GM12878 (cell line): ENCODE measurements at regions not wholly inside any gene's neighbourhood (a gene's known extent, or its start where the extent isn't known, plus 50 kb on each side); places are given as distances from the start of the nearest gene placed in this dataset.

Source experiments
- ATAC-seq: fragments of 200-7000 bp; cut with Tn5 transposase; 3 replicates; pipeline ENCODE4 v1.9.1; 2020; ENCODE audit warnings: mild to moderate bottlenecking, moderate library complexity
- BruUV-seq: library from RNA; stranded (reverse); fragments of 400-500 nt; replicated peaks from 2 replicates; lab custom pipeline; 2021; lab: Mats Ljungman, UMichigan
- CTCF ChIA-PET: fragments of 300-600 bp; sonication (Branson Sonifier 250); formaldehyde crosslinking; extraction: SDS; loops from one replicate; lab custom pipeline; 2021; ENCODE audit warnings: inconsistent platforms; lab: Yijun Ruan, JAX
- POLR2A ChIA-PET: fragments of 350-600 bp; formaldehyde crosslinking; extraction: SDS; loops from one replicate; lab custom pipeline; 2021; ENCODE audit warnings: inconsistent platforms; lab: Charles Lee
- RAD21 ChIA-PET: fragments of 300-600 bp; sonication (Branson Sonifier 250); formaldehyde crosslinking; loops from one replicate; lab custom pipeline; 2023; ENCODE audit warnings: antibody characterized with exemption; ENCODE audit not compliant: unreplicated experiment; lab: Charles Lee
- SMC1A ChIA-PET: fragments of 300-600 bp; sonication (Branson Sonifier 250); formaldehyde crosslinking; loops from one replicate; lab custom pipeline; 2023; ENCODE audit not compliant: unreplicated experiment, uncharacterized antibody; lab: Charles Lee
- DNase-seq: peaks from one replicate; pipeline ENCODE4 v3.0.0-alpha.2; 2011; ENCODE audit warnings: low read depth, low spot score
- FAIRE-seq: peaks from 3 replicates; lab custom pipeline; 2011; peaks lifted over from hg19 to GRCh38; lab: Jason Lieb, UNC
- H2AFZ ChIP-seq: 2 replicates; pipeline ENCODE4 v1.6.0; 2011; ENCODE audit warnings: low read depth, low read length, control low read depth; ENCODE audit not compliant: control insufficient read depth
- H3K27ac ChIP-seq: 2 replicates; pipeline ENCODE4 v1.5.1; 2011; ENCODE audit warnings: control low read depth; ENCODE audit not compliant: control insufficient read depth, insufficient read depth
- H3K27me3 ChIP-seq, 2 experiments: replicated peaks in 1 of 2; 2 replicates each; pipeline versions ENCODE4 v1.6.0 to v1.6.1; 2011; ENCODE audit warnings: low read length in 1 of 2; ENCODE audit not compliant: control insufficient read depth in 2 of 2, insufficient read depth in 2 of 2
- H3K36me3 ChIP-seq, 2 experiments: 2 replicates each; pipeline ENCODE4 v1.5.1; 2011; ENCODE audit warnings: low read length in 1 of 2; ENCODE audit not compliant: control insufficient read depth in 2 of 2, insufficient read depth in 2 of 2
- H3K4me1 ChIP-seq: 2 replicates; pipeline ENCODE4 v1.6.1; 2011; ENCODE audit warnings: mild to moderate bottlenecking, low read length, moderate library complexity, mixed read lengths; ENCODE audit not compliant: control insufficient read depth, insufficient read depth
- H3K4me2 ChIP-seq: 2 replicates; pipeline ENCODE4 v1.6.0; 2011; ENCODE audit warnings: control low read depth; ENCODE audit not compliant: control insufficient read depth, insufficient read depth
- H3K4me3 ChIP-seq: fragments of 200-600 bp; sonication (generic); 2 replicates; pipeline ENCODE4 v1.5.1; 2016
- H3K79me2 ChIP-seq: 2 replicates; pipeline ENCODE4 v1.6.0; 2011; ENCODE audit warnings: low read length; ENCODE audit not compliant: control insufficient read depth, insufficient read depth
- H3K9ac ChIP-seq: 2 replicates; pipeline ENCODE4 v1.8.0; 2011; ENCODE audit warnings: low read length, control low read depth, mixed read lengths; ENCODE audit not compliant: control insufficient read depth, insufficient read depth
- H3K9me3 ChIP-seq: replicated peaks from 3 replicates; pipeline ENCODE4 v1.5.1; 2011; ENCODE audit warnings: mild to moderate bottlenecking, low read length; ENCODE audit not compliant: control insufficient read depth, insufficient read depth
- H4K20me1 ChIP-seq: 2 replicates; pipeline ENCODE4 v1.6.0; 2011; ENCODE audit not compliant: control insufficient read depth, insufficient read depth
- ASH2L ChIP-seq: fragments of 300-600, 200-600 bp; sonication (generic); IDR thresholded peaks from 2 replicates; pipeline ENCODE4 v1.6.1; 2017; ENCODE audit warnings: low read depth, mild to moderate bottlenecking, borderline replicate concordance
- ATF7 ChIP-seq: fragments of 450-650 bp; IDR thresholded peaks from 2 replicates; pipeline ENCODE4 v1.6.1; 2016; ENCODE audit warnings: low read depth, mild to moderate bottlenecking
- BCL3 ChIP-seq: IDR thresholded peaks from 2 replicates; pipeline ENCODE4 v1.6.1; 2011; ENCODE audit warnings: borderline replicate concordance, low read depth, mild to moderate bottlenecking, moderate library complexity, low read length; ENCODE audit not compliant: insufficient read depth, poor library complexity, severe bottlenecking
- BHLHE40 ChIP-seq, 2 experiments: fragments of 450-650 bp in 1 of 2; IDR thresholded peaks; 2 replicates each; pipeline ENCODE4 v1.6.1; 2011 to 2017; ENCODE audit warnings: low read depth in 2 of 2, borderline replicate concordance in 1 of 2, improper control_type of control experiment in 1 of 2, low read length in 1 of 2, mild to moderate bottlenecking in 1 of 2
- CTCF ChIP-seq, 3 experiments: IDR thresholded peaks in 2 of 3; conservative IDR thresholded peaks in 1 of 3; 2 replicates each; pipeline ENCODE4 v1.5.1; 2011; ENCODE audit warnings: low read depth in 3 of 3, low read length in 3 of 3, mild to moderate bottlenecking in 3 of 3, control low read depth in 2 of 3, moderate library complexity in 2 of 3, inconsistent platforms in 1 of 3, mixed read lengths in 1 of 3; ENCODE audit not compliant: control insufficient read depth in 2 of 3, insufficient read depth in 1 of 3; ENCODE audit errors: extremely low read depth in 1 of 3
- DPF2 ChIP-seq: fragments of 450-650 bp; IDR thresholded peaks from 2 replicates; pipeline ENCODE4 v1.6.1; 2017; ENCODE audit warnings: mild to moderate bottlenecking
- E4F1 ChIP-seq: fragments of 450-650 bp; IDR thresholded peaks from 2 replicates; pipeline ENCODE4 v1.6.1; 2018; ENCODE audit warnings: borderline replicate concordance, mild to moderate bottlenecking; ENCODE audit not compliant: partially characterized antibody
- EGR1 ChIP-seq, 2 experiments: IDR thresholded peaks; 1 replicate in 1 of 2; 2 replicates in 1 of 2; pipeline ENCODE4 v1.6.1; 2011 to 2012; ENCODE audit warnings: low read depth in 2 of 2, low read length in 2 of 2, borderline replicate concordance in 1 of 2, mild to moderate bottlenecking in 1 of 2, moderate library complexity in 1 of 2
- NFYA ChIP-seq: IDR thresholded peaks from 2 replicates; pipeline ENCODE4 v1.6.1; 2011; ENCODE audit warnings: low read depth, mild to moderate bottlenecking, low read length, improper control_type of control experiment, borderline replicate concordance
- NFYB ChIP-seq: IDR thresholded peaks from 2 replicates; pipeline ENCODE4 v1.6.1; 2011; ENCODE audit warnings: low read depth, mild to moderate bottlenecking, low read length, improper control_type of control experiment, moderate library complexity; ENCODE audit not compliant: insufficient read depth
- PKNOX1 ChIP-seq: fragments of 450-650 bp; IDR thresholded peaks from 2 replicates; pipeline ENCODE4 v1.6.1; 2016; ENCODE audit warnings: mild to moderate bottlenecking
- TCF7 ChIP-seq: IDR thresholded peaks from 2 replicates; pipeline ENCODE4 v1.6.1; 2014; ENCODE audit warnings: antibody characterized with exemption, borderline replicate concordance
- WGBS: methylation state at CpG from one replicate; pipeline ENCODE4 v1.1.6; 2016; ENCODE audit warnings: low lambda C conversion rate; ENCODE audit not compliant: insufficient replicate concordance, insufficient coverage; ENCODE audit errors: missing lambda C conversion rate; 5-methylcytosine and 5-hydroxymethylcytosine counted together
- in situ Hi-C: fragments of 300-500 bp; cut with MboI; formaldehyde crosslinking; loops from 9 replicates; pipeline ENCODE4 v1.14.3; 2018; ENCODE audit warnings: mixed read lengths
- intact Hi-C: fragments of 100-400 bp; cut with micrococcal nuclease; formaldehyde crosslinking; loops from one replicate; pipeline ENCODE4 v1.14.2; 2022; ENCODE audit not compliant: unreplicated experiment

- no peak for TF ChIP-seq E4F1
- TF ChIP-seq CTCF (IDR thresholded peaks at IDR 0.05 in 2 of 3, conservative IDR thresholded peaks at IDR 0.05 in 1 of 3; ENCODE audit: control insufficient read depth in 2 of 3, extremely low read depth in 1 of 3, insufficient read depth in 1 of 3, low read depth in 3 of 3, low read length in 3 of 3) = no peak
- TF ChIP-seq NFYB = no peak
Observed at GRCh38 chr13:53123536-53123935, 94.9 kb downstream of the OLFM4 start (continued).

GRCh38 chr13:53124623-53125022 lies 96.0 kb downstream of the OLFM4 start:
- POLR2A ChIA-PET = no interaction called here
- in situ Hi-C loops = no loop called here

More at GRCh38 chr13:53124623-53125022, 96.0 kb downstream of the OLFM4 start:
- ChIA-PET SMC1A (no interaction called here), RAD21 (no interaction called here), CTCF (interaction anchor here (0.6 to 1.5 kb wide), 4 partner anchors 10 to 249 kb away, joined by 3 to 8 read pairs (median 4); no protein-coding TSS in a partner anchor)
- Histone ChIP-seq H3K4me1 (no peaks in the 10 kb centered on the region), H3K4me3 (no peak overlapping the region), H3K4me2 (no peak overlapping the region), H3K36me3 (no peaks in the 10 kb centered on the region), H3K9me3 (no peaks in the 10 kb centered on the region), H3K9ac (no peak overlapping the region), H3K27me3 (no peaks in the 10 kb centered on the region), H4K20me1 (no peaks in the 10 kb centered on the region), H3K79me2 (no peaks in the 10 kb centered on the region), H3K27ac (no peak overlapping the region), H2AFZ (no peak overlapping the region)
- TF ChIP-seq EGR1 (IDR thresholded peaks at IDR 0.05; ENCODE audit: borderline replicate concordance in 1 of 2, low read depth in 2 of 2, low read length in 2 of 2) (no peak), NFYA (no peak), DPF2 (peak; percentile 44; the same call in 1 of the 2 replicates), BCL3 (no peak), BHLHE40 (IDR thresholded peaks at IDR 0.05; ENCODE audit: borderline replicate concordance in 1 of 2, low read depth in 2 of 2, low read length in 1 of 2) (peak in 1 of 2 experiments; percentile 81; a peak in 2 of 4 replicates), ASH2L (no peak), PKNOX1 (peak; percentile 26; the same call in 1 of the 2 replicates), ATF7 (peak; percentile 15; the same call in 1 of the 2 replicates), TCF7 (no peak)
- ATAC-seq (no peak; the same call in 2 of the 3 replicates), DNase-seq (no peak), FAIRE-seq (no peak)
- WGBS = 15% methylated on average over 3 of the region's 3 CpGs
- BruUV-seq = no TSS peak
- intact Hi-C loops = no loop called here
